Dedifferentiated amniotic fluid mesenchymal stem cell (primary cell): ENCODE measurements at regions not wholly inside any gene's neighbourhood (a gene's known extent, or its start where the extent isn't known, plus 50 kb on each side); places are given as distances from the start of the nearest gene placed in this dataset.
"Not testable (repeated sequence)": the region's sequence is repeated elsewhere in the genome, so short reads cannot be mapped to it uniquely, and the experiment has no call there.

Source experiments
- DNase-seq: peaks from one replicate; pipeline ENCODE4 v3.0.0-alpha.2; 2016; ENCODE audit errors: extremely low spot score

GRCh38 chr7:35909870-35910357 is 109.1 kb downstream of the SEPTIN7 start:
- DNase-seq = no peak

GRCh38 chr7:35910621-35911020 is 109.8 kb downstream of the SEPTIN7 start:
- not testable (repeated sequence) for DNase-seq

GRCh38 chr7:35913350-35913749 is 112.5 kb downstream of the SEPTIN7 start:
- not testable (repeated sequence) for DNase-seq

GRCh38 chr7:35914214-35914613 is 113.4 kb downstream of the SEPTIN7 start:
- not testable (repeated sequence) for DNase-seq

GRCh38 chr7:35915247-35915955 is 114.5 kb downstream of the SEPTIN7 start:
- DNase-seq = not testable (repeated sequence)

GRCh38 chr7:35918217-35918616 is 117.4 kb downstream of the SEPTIN7 start:
- not testable (repeated sequence) for DNase-seq

GRCh38 chr7:35919607-35920006 is 118.8 kb downstream of the SEPTIN7 start:
- DNase-seq = not testable (repeated sequence)

GRCh38 chr7:35921338-35921737 is 120.5 kb downstream of the SEPTIN7 start:
- DNase-seq = not testable (repeated sequence)

- not testable (repeated sequence) for DNase-seq
Observed at GRCh38 chr7:35924668-35925067, 123.8 kb downstream of the SEPTIN7 start.

- not testable (repeated sequence) for DNase-seq
Observed at GRCh38 chr7:35926966-35927365, 126.1 kb downstream of the SEPTIN7 start.

- not testable (repeated sequence) for DNase-seq
Observed at GRCh38 chr7:35931134-35931533, 130.3 kb downstream of the SEPTIN7 start.

- not testable (repeated sequence) for DNase-seq
Observed at GRCh38 chr7:35931551-35931950, 130.7 kb downstream of the SEPTIN7 start.

GRCh38 chr7:35940695-35941094 is 139.8 kb downstream of the SEPTIN7 start:
- DNase-seq = not testable (repeated sequence)

GRCh38 chr7:35945621-35946020 is 144.8 kb downstream of the SEPTIN7 start:
- DNase-seq = not testable (repeated sequence)

GRCh38 chr7:35955735-35956134 is 154.9 kb downstream of the SEPTIN7 start:
- not testable (repeated sequence) for DNase-seq

GRCh38 chr7:35956988-35957387 is 156.1 kb downstream of the SEPTIN7 start:
- DNase-seq = not testable (repeated sequence)

- not testable (repeated sequence) for DNase-seq
Observed at GRCh38 chr7:35961260-35961659, 160.4 kb downstream of the SEPTIN7 start.

- not testable (repeated sequence) for DNase-seq
Observed at GRCh38 chr7:35962607-35963006, 161.8 kb downstream of the SEPTIN7 start.

GRCh38 chr7:35967366-35968139 is 166.7 kb downstream of the SEPTIN7 start:
- DNase-seq = no peak

GRCh38 chr7:35968140-35968940 is 167.5 kb downstream of the SEPTIN7 start:
- no peak for DNase-seq

GRCh38 chr7:35969066-35969465 is 168.2 kb downstream of the SEPTIN7 start:
- DNase-seq = no peak

- no peak for DNase-seq
Observed at GRCh38 chr7:35970458-35970857, 169.6 kb downstream of the SEPTIN7 start.
